Right hindlimb (tissue), 1 donor: ENCODE measurements at regions not wholly inside any gene's neighbourhood (a gene's known extent, or its start where the extent isn't known, plus 50 kb on each side); places are given as distances from the start of the nearest gene placed in this dataset.

Source experiments
- DNase-seq: peaks from one replicate; pipeline ENCODE4 v3.0.0-alpha.2; 2018

GRCh38 chr2:9773903-9774239, 69.4 kb upstream of the TAF1B start:
- no peak for DNase-seq

DNA sequence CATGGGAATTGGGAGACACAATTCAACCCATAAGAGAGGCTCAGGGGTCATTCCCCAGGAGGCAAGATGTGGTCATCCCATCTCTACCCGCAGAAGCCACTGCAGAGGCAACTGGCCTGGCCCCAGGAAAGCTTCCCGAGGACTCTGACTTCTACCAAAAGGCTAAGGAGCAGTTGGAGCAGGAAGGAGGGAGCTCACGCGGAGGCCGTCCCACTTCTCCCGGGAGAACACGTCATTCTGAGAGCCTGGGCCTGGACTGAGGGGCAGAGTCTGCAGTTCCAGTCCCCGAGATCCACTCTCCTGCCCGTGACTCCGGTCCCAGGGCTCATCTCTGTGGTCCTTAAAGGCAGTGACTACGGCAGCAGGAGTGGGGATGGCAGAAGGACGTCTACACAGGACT, 69.0 kb upstream of the TAF1B start:
- DNase-seq, result no peak

DNA sequence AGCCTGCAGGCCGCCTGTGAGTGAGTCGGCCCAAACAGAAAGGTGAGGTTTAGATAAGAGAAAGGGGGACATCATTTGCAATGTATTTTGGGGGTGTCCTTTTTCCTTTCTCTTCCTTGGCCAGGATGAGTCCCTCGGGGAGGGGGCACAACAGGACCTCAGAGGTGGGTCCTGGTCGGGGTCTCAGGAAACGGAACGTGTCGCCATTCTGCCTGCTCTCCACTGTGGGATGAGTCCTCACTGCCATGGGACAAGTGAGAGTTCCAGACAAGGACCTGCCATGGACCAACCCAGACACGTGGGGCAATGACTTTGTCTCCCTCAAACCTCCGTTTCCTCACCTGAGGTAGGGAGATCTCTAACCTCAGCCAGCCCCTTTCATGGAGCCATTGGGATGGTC, 67.9 kb upstream of the TAF1B start:
- no peak for DNase-seq

DNA sequence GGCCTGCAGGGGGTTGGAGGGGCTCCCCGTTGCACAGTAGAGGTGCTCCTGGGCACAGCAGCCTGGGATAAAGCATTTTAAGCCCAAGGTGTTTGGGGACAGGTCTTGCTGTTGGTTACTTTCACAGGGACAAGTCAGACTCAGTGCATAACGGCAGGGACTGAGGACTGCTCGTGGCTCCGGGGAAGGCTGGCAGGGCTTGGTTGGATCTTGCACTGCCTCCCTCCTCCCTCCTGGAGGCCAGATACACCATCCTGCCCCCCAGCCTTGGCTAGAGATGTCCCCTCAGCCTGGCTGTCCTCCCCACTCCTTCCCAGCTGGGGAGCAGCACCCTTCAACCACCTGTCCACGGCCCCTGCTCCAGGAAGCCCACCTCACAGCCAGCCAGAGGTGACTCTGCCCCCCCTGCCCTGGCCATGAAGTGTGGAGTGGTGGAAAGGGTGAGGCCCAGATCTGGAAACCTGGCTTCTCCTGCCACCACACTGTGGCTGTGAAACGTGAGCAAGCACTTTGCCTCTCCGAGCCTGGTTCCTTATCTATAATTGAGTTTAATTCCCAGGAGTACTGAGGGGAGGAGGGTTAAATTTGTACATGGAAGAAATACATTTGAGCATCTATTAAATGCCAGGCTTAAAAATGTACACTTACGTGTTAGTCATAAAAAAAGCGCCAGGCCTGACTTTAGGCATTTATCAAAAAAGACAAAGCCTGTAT, 67.1 kb upstream of the TAF1B start:
- DNase-seq, result no peak

GRCh38 chr2:9777081-9777480, 66.2 kb upstream of the TAF1B start:
- no peak for DNase-seq

DNA sequence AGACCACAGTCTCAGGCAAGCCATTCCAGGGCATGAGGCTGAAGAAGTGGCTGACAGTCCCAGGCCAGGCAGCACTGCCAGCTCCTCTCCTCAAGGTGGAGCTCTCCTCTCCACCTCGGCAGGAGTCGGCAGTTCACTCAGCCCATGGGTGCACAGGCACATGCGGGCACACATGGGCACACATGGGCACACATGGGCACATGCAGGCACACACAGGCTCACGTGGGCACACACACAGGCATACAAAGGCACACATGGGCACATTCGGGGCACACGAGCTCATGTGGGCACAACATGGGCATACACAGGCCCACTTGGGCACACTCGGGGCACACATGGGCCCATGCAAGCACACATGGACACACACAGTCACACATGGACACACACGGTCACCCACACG, 65.3 kb upstream of the TAF1B start:
- DNase-seq, result no peak

GRCh38 chr2:9778471-9779316, 64.6 kb upstream of the TAF1B start:
- DNase-seq, result no peak

DNA sequence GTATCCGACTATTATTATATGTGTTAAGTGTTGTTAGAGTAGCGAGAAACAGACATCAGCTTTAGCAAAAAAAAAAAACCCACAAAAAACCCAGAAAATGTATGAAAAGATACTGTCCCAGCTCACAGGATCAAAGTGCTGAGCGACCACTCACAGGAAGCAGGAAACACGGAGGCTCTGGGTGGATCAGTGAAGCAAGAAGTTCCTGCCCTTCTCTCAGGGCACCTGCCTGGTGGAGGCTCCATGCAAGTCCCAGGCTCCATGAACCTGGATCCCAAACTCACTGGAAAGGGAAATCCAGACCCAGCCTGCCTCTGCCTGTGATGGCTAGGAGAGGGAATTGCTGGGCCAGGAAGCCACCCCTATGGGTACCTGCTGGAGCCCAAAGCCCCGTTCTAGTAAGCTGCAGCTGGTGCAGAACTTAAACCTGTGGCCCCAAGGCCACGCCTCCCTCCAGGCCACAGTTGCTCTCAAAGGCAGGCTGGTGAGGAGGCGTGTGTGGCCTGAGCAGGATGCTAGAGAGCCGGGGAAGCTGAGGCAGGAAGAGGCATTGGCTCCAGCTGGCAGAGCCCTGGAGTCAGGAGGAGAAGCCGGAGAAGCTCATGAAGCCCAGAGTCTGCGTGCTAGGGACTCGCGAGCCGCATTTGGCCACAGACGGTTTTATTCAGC, 63.5 kb upstream of the TAF1B start:
- DNase-seq, result no peak

DNA sequence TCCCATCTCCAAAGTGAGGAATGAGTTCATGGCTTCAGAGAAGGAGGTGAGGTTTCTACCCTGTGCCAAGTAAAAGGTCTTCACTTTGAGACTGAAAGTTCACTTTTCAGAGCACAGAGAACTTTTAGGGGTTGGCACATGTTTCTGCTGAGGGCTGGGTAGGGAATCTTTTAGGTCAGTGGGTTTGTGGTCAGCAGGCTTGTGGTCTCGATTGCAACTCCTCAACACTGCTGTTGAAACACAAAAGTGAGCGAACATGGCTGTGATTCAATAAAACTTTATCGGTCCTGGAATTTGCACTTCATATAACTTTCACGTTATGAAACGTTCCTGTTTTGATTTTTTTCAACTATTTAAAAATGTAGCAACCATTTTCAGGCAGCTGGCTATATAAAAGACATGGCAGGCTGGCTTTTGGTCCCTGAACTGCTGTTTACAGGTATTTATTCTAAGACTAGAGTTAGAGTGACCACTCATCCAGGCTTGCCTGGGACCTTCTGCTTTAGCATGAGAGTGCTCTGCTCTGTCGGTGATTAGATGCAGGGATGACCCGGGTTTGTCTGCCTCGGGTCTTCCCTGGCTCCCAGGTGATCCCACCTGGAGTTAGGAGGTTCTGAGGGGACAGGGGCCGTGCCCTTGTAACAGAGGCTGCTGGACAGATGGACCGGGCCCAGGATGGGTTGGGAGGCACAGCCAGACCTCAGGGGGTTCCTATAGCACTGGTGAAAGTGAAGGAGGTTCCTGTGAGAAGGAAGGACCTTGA, 62.7 kb upstream of the TAF1B start:
- no peak for DNase-seq

GRCh38 chr2:9781252-9781651, 62.0 kb upstream of the TAF1B start:
- no peak for DNase-seq

DNA sequence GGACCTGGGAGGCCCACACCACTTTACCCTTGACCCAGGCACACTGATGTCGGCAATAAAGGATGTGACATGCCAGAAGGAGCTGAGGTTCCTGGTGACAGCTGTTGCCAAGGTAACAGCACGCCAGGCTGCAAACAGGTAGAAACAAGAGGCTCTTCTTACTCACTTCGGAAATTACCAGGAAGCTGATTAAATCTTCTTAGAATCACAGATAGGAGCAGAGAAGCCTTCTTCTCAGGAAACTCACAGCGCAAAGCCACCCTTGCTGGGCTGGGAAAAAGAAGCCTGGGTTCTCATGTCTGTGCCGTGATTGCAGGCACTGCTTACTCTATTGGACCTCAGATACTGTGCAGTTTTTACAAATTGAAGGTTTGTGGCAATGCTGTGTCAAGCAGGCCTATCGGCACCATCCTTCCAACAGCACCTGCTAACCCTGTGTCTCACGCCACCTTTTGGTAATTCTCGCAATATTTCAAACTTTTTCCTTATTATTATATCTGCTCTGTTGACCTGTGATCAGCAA, 61.0 kb upstream of the TAF1B start:
- no peak for DNase-seq

GRCh38 chr2:9789371-9789770, 53.9 kb upstream of the TAF1B start:
- DNase-seq, result no peak

DNA sequence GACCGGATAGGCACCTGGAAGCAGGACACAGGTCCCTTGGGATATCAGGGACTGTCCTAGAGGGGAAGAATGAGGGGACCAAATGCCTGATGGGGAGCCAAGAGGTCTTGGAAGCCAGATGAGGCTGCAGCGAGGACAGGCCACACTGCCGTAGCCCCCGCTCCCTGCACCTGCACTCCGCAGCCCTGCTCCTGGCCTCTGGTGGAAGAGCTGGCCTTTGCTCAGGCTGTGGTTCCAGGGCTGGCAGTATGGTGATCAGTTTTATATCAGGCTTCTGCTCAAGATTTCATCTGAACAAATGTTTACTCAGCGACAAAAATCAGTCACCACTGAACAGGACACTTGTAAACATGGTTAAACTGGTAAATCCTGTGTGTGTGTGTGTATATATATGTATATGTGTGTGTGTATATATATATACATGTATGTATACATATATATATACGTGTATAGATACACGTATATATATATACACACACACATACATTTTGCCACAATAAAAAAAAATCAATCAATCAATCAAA, 52.5 kb upstream of the TAF1B start:
- DNase-seq, result no peak

GRCh38 chr2:9791711-9792110, 51.6 kb upstream of the TAF1B start:
- DNase-seq, result no peak

GRCh38 chr2:9793156-9793917, 49.9 kb upstream of the TAF1B start:
- peak; percentile 13 for DNase-seq
